ENCODE measurements at regions not wholly inside any gene's neighbourhood (a gene's known extent, or its start where the extent isn't known, plus 50 kb on each side); places are given as distances from the start of the nearest gene placed in this dataset.

GRCh38 chr6:135647521-135647920 is 150.0 kb upstream of the AHI1 start:
- H3K27me3 ChIP-seq, result no peaks in the 10 kb centered on the region
- no peaks in the 10 kb centered on the region for H3K36me3 ChIP-seq (ENCODE audit: low read depth, missing control alignments)
- no peak for TF ChIP-seq POLR2A (IDR thresholded peaks at IDR 0.05)
- no peak for TF ChIP-seq CTCF (IDR thresholded peaks at IDR 0.05)
- no peak for DNase-seq
- intact Hi-C loops (cut with DNase I; ENCODE audit: low total_unique reads), result no loop called here
- no peaks in the 10 kb centered on the region for H3K4me1 ChIP-seq
- no peak overlapping the region for H3K4me3 ChIP-seq
- no peak overlapping the region for H3K27ac ChIP-seq
- no peaks in the 10 kb centered on the region for H3K9me3 ChIP-seq

- H3K9me3 ChIP-seq, result no peaks in the 10 kb centered on the region
- WGBS, 2 donors, result 64 to 83% methylated on average over 7 of the region's 7 CpGs
- DNase-seq, result no peak
- no peaks in the 10 kb centered on the region for H3K4me1 ChIP-seq
- H3K27ac ChIP-seq, result no peak overlapping the region
- TF ChIP-seq POLR2A (IDR thresholded peaks at IDR 0.05) (no peak), CTCF (IDR thresholded peaks at IDR 0.05) (no peak)
- H3K27me3 ChIP-seq, result no peaks in the 10 kb centered on the region
- H3K4me3 ChIP-seq, result no peak overlapping the region
- no peaks in the 10 kb centered on the region for H3K36me3 ChIP-seq (ENCODE audit: low read depth, missing control alignments)
- intact Hi-C loops (cut with DNase I; ENCODE audit: low total_unique reads), result no loop called here
Measured at GRCh38 chr6:135651964-135652755, 154.6 kb upstream of the AHI1 start.

GRCh38 chr6:135655055-135655454 is 157.5 kb upstream of the AHI1 start:
- Histone ChIP-seq H3K27ac (no peak overlapping the region), H3K4me1 (no peaks in the 10 kb centered on the region), H3K27me3 (no peaks in the 10 kb centered on the region), H3K9me3 (no peaks in the 10 kb centered on the region), H3K4me3 (no peak overlapping the region), H3K36me3 (ENCODE audit: low read depth, missing control alignments) (no peaks in the 10 kb centered on the region)
- intact Hi-C loops (cut with DNase I; ENCODE audit: low total_unique reads), result no loop called here
- no peak for DNase-seq
- no peak for TF ChIP-seq POLR2A (IDR thresholded peaks at IDR 0.05)

GRCh38 chr6:135657207-135657606 is 159.7 kb upstream of the AHI1 start:
- no peaks in the 10 kb centered on the region for H3K36me3 ChIP-seq (ENCODE audit: low read depth, missing control alignments)
- H3K27me3 ChIP-seq, result no peaks in the 10 kb centered on the region
- intact Hi-C loops (cut with DNase I; ENCODE audit: low total_unique reads), result no loop called here
- DNase-seq, result no peak
- WGBS, 2 donors, result 85 to 90% methylated on average over 2 of the region's 2 CpGs
- TF ChIP-seq CTCF (IDR thresholded peaks at IDR 0.05), result no peak
- TF ChIP-seq POLR2A (IDR thresholded peaks at IDR 0.05), result no peak
- no peaks in the 10 kb centered on the region for H3K9me3 ChIP-seq
- H3K27ac ChIP-seq, result no peak overlapping the region
- no peaks in the 10 kb centered on the region for H3K4me1 ChIP-seq
- H3K4me3 ChIP-seq, result no peak overlapping the region

GRCh38 chr6:135658481-135658880 is 160.9 kb upstream of the AHI1 start:
- DNase-seq, result no peak
- no peaks in the 10 kb centered on the region for H3K27me3 ChIP-seq
- H3K9me3 ChIP-seq, result no peaks in the 10 kb centered on the region
- no peak overlapping the region for H3K4me3 ChIP-seq
- H3K36me3 ChIP-seq (ENCODE audit: low read depth, missing control alignments), result no peaks in the 10 kb centered on the region
- H3K4me1 ChIP-seq, result no peaks in the 10 kb centered on the region
- 86 to 93% methylated on average over 3 of the region's 3 CpGs for WGBS, 2 donors
- intact Hi-C loops (cut with DNase I; ENCODE audit: low total_unique reads), result no loop called here
- H3K27ac ChIP-seq, result no peak overlapping the region
- TF ChIP-seq POLR2A (IDR thresholded peaks at IDR 0.05) (no peak), CTCF (IDR thresholded peaks at IDR 0.05) (no peak)
